Thyroid gland (tissue), 4 donors: ENCODE measurements at regions not wholly inside any gene's neighbourhood (a gene's known extent, or its start where the extent isn't known, plus 50 kb on each side); places are given as distances from the start of the nearest gene placed in this dataset.

Source experiments
- POLR2A ChIP-seq, 2 donors: fragments of 450-650 bp; IDR thresholded peaks; one replicate each; pipeline ENCODE4 v1.6.1; 2017; ENCODE audit warnings: antibody characterized with exemption in 2 of 2, mild to moderate bottlenecking in 2 of 2, moderate library complexity in 1 of 2
- TF ChIP-seq, protein P1 (sequence below), 6 experiments: fragments of 200-600 bp in 3 of 6; fragments of 450-650 bp in 3 of 6; sonication (generic) in 3 of 6; IDR thresholded peaks; one replicate each; pipeline ENCODE4 v1.5.1; 2016 to 2019; ENCODE audit warnings: antibody characterized with exemption in 6 of 6, mild to moderate bottlenecking in 2 of 6, inconsistent platforms in 1 of 6, moderate library complexity in 1 of 6

DNA sequence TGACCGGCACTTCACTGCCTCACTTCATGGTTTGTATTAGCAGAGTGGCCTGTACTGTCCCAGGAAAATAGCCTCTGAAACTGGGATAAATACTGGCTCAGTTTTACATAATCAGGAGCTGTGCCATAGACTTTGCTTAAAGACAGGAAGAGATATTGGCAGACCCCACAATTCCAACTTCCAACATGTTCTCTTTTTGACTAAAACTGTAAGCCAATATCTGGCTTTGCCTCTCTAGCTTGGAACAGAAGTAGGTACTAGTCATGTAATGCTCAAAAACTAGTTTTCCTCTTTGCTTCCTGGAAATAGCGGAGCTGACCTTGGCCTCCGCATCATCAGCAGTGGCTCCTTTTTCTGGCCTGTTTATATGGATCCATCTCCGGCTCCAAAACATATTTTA, 276.9 kb downstream of the CDH9 start:
- TF ChIP-seq, protein P1, sequence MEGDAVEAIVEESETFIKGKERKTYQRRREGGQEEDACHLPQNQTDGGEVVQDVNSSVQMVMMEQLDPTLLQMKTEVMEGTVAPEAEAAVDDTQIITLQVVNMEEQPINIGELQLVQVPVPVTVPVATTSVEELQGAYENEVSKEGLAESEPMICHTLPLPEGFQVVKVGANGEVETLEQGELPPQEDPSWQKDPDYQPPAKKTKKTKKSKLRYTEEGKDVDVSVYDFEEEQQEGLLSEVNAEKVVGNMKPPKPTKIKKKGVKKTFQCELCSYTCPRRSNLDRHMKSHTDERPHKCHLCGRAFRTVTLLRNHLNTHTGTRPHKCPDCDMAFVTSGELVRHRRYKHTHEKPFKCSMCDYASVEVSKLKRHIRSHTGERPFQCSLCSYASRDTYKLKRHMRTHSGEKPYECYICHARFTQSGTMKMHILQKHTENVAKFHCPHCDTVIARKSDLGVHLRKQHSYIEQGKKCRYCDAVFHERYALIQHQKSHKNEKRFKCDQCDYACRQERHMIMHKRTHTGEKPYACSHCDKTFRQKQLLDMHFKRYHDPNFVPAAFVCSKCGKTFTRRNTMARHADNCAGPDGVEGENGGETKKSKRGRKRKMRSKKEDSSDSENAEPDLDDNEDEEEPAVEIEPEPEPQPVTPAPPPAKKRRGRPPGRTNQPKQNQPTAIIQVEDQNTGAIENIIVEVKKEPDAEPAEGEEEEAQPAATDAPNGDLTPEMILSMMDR (IDR thresholded peaks at IDR 0.05) = no peak
- no peak for TF ChIP-seq POLR2A (IDR thresholded peaks at IDR 0.05)
